ENCODE measurements at regions not wholly inside any gene's neighbourhood (a gene's known extent, or its start where the extent isn't known, plus 50 kb on each side); places are given as distances from the start of the nearest gene placed in this dataset.

- TF ChIP-seq CTCF (conservative IDR thresholded peaks at IDR 0.05; ENCODE audit: low read depth, low read length) (no peak), EZH2 (IDR thresholded peaks at IDR 0.05; ENCODE audit: borderline replicate concordance, low read depth, low read length, poor library complexity, severe bottlenecking) (no peak)
These were observed 79.2 kb upstream of the CMKLR1 start for GRCh38 chr12:108418164-108418890.
